HG03097 (cell line): ENCODE measurements at regions not wholly inside any gene's neighbourhood (a gene's known extent, or its start where the extent isn't known, plus 50 kb on each side); places are given as distances from the start of the nearest gene placed in this dataset.
"Not testable (repeated sequence)": the region's sequence is repeated elsewhere in the genome, so short reads cannot be mapped to it uniquely, and the experiment has no call there.

Experiments
- ATAC-seq: cut with Tn5 transposase; IDR thresholded peaks from one replicate; pipeline ENCODE4 v1.9.1; 2021; ENCODE audit not compliant: unreplicated experiment, low FRiP score

- ATAC-seq, result no peak
Observed at GRCh38 chr3:151599103-151599672, 134.5 kb upstream of the AADACL2 start.

- no peak for ATAC-seq
Observed at GRCh38 chr3:151596940-151597339, 136.1 kb upstream of the IGSF10 start.

GRCh38 chr3:151593928-151594327 is 133.1 kb upstream of the IGSF10 start:
- no peak for ATAC-seq

- no peak for ATAC-seq
Observed at GRCh38 chr3:151592287-151592686, 131.4 kb upstream of the IGSF10 start.

GRCh38 chr3:151591441-151591840 is 130.6 kb upstream of the IGSF10 start:
- no peak for ATAC-seq

GRCh38 chr3:151589311-151589710 is 128.4 kb upstream of the IGSF10 start:
- ATAC-seq, result no peak

- not testable (repeated sequence) for ATAC-seq
Observed at GRCh38 chr3:151587659-151588058, 126.8 kb upstream of the IGSF10 start.

GRCh38 chr3:151584566-151584965 is 123.7 kb upstream of the IGSF10 start:
- ATAC-seq, result peak; percentile 57

GRCh38 chr3:151581035-151581434 is 120.2 kb upstream of the IGSF10 start:
- ATAC-seq, result no peak

- ATAC-seq, result no peak
Observed at GRCh38 chr3:151580591-151580990, 119.7 kb upstream of the IGSF10 start.

- ATAC-seq, result no peak
Observed at GRCh38 chr3:151579571-151580270, 118.9 kb upstream of the IGSF10 start.

GRCh38 chr3:151578495-151578894 is 117.6 kb upstream of the IGSF10 start:
- ATAC-seq, result no peak

GRCh38 chr3:151576511-151577137 is 115.8 kb upstream of the IGSF10 start:
- no peak for ATAC-seq

- ATAC-seq, result no peak
Observed at GRCh38 chr3:151568184-151568583, 107.3 kb upstream of the IGSF10 start.

GRCh38 chr3:151567477-151567876 is 106.6 kb upstream of the IGSF10 start:
- ATAC-seq, result no peak

- ATAC-seq, result no peak
Observed at GRCh38 chr3:151564261-151564660, 103.4 kb upstream of the IGSF10 start.

- ATAC-seq, result no peak
Observed at GRCh38 chr3:151563305-151563704, 102.4 kb upstream of the IGSF10 start.

GRCh38 chr3:151562891-151563290 is 102.0 kb upstream of the IGSF10 start:
- ATAC-seq, result no peak

- no peak for ATAC-seq
Observed at GRCh38 chr3:151561878-151562277, 101.0 kb upstream of the IGSF10 start.

GRCh38 chr3:151560738-151561137 is 99.9 kb upstream of the IGSF10 start:
- ATAC-seq, result no peak

GRCh38 chr3:151559736-151560135 is 98.9 kb upstream of the IGSF10 start:
- ATAC-seq, result no peak

- no peak for ATAC-seq
Observed at GRCh38 chr3:151558661-151559060, 97.8 kb upstream of the IGSF10 start.
